GM12891 (cell line): ENCODE measurements at regions not wholly inside any gene's neighbourhood (a gene's known extent, or its start where the extent isn't known, plus 50 kb on each side); places are given as distances from the start of the nearest gene placed in this dataset.

ENCODE experiments used
- POLR2AphosphoS5 ChIP-seq: IDR thresholded peaks from 2 replicates; pipeline ENCODE4 v1.6.1; 2011; ENCODE audit warnings: low read depth, low read length, control low read depth
- TAF1 ChIP-seq: IDR thresholded peaks from 2 replicates; pipeline ENCODE4 v1.6.1; 2011; ENCODE audit warnings: low read depth, low read length, control low read depth

- TF ChIP-seq POLR2AphosphoS5: no peak
- TF ChIP-seq TAF1: no peak
These were observed 52.7 kb upstream of the CDK6 start for GRCh38 chr7:92889081-92889480.
